Neutrophil (primary cell): ENCODE measurements at regions not wholly inside any gene's neighbourhood (a gene's known extent, or its start where the extent isn't known, plus 50 kb on each side); places are given as distances from the start of the nearest gene placed in this dataset.

Source experiments
- H3K27ac ChIP-seq: fragments of 200-600 bp; sonication (generic); 2 replicates; pipeline ENCODE4 v1.5.1; 2016; ENCODE audit warnings: mild to moderate bottlenecking, moderate library complexity
- H3K27me3 ChIP-seq: fragments of 200-600 bp; sonication (generic); 2 replicates; pipeline ENCODE4 v1.6.0; 2016; ENCODE audit warnings: mild to moderate bottlenecking
- H3K36me3 ChIP-seq: fragments of 200-600 bp; sonication (generic); 2 replicates; pipeline ENCODE4 v1.5.1; 2017
- H3K4me1 ChIP-seq, 2 experiments: fragments of 200-600 bp in 1 of 2; sonication (generic) in 1 of 2; 1 replicate in 1 of 2; 2 replicates in 1 of 2; pipeline versions ENCODE4 v1.5.1 to v1.6.1; 2013 to 2016; ENCODE audit warnings: low read depth in 1 of 2, low read length in 1 of 2, mild to moderate bottlenecking in 1 of 2, moderate library complexity in 1 of 2; ENCODE audit not compliant: control insufficient read depth in 1 of 2, insufficient read depth in 1 of 2
- H3K4me3 ChIP-seq, 2 experiments: fragments of 200-600 bp in 1 of 2; sonication (generic) in 1 of 2; 1 replicate in 1 of 2; 2 replicates in 1 of 2; pipeline ENCODE4 v1.5.1; 2013 to 2016; ENCODE audit warnings: low read depth in 1 of 2, low read length in 1 of 2, mild to moderate bottlenecking in 1 of 2, moderate library complexity in 1 of 2
- H3K9me3 ChIP-seq: fragments of 200-600 bp; sonication (generic); 2 replicates; pipeline ENCODE4 v1.5.1; 2016
- CTCF ChIP-seq: fragments of 200-600 bp; sonication (generic); IDR thresholded peaks from 2 replicates; pipeline ENCODE4 v1.5.1; 2016; ENCODE audit warnings: antibody characterized with exemption

GRCh38 chr12:76142305-76142704 is 57.8 kb upstream of the NAP1L1 start:
- no peaks in the 10 kb centered on the region for H3K27me3 ChIP-seq
- no peak overlapping the region for H3K4me3 ChIP-seq
- H3K9me3 ChIP-seq, result no peaks in the 10 kb centered on the region
- H3K36me3 ChIP-seq, result no peaks in the 10 kb centered on the region
- TF ChIP-seq CTCF, result no peak
- H3K27ac ChIP-seq, result no peak overlapping the region
- H3K4me1 ChIP-seq, result no peaks in the 10 kb centered on the region

GRCh38 chr12:76138656-76139055 is 54.2 kb upstream of the NAP1L1 start:
- H3K27ac ChIP-seq, result no peak overlapping the region
- no peak for TF ChIP-seq CTCF
- no peaks in the 10 kb centered on the region for H3K36me3 ChIP-seq
- H3K27me3 ChIP-seq, result no peaks in the 10 kb centered on the region
- H3K4me1 ChIP-seq, result no peaks in the 10 kb centered on the region
- H3K4me3 ChIP-seq, result no peak overlapping the region
- no peaks in the 10 kb centered on the region for H3K9me3 ChIP-seq

- TF ChIP-seq CTCF, result no peak
- Histone ChIP-seq H3K4me3 (no peak overlapping the region), H3K9me3 (no peaks in the 10 kb centered on the region), H3K27me3 (no peaks in the 10 kb centered on the region), H3K27ac (no peak overlapping the region), H3K36me3 (no peaks in the 10 kb centered on the region), H3K4me1 (no peaks in the 10 kb centered on the region)
Measured at GRCh38 chr12:76137606-76138005, 53.1 kb upstream of the NAP1L1 start.

GRCh38 chr12:76135456-76135855 is 51.0 kb upstream of the NAP1L1 start:
- H3K4me3 ChIP-seq, result no peak overlapping the region
- H3K36me3 ChIP-seq, result no peaks in the 10 kb centered on the region
- no peak for TF ChIP-seq CTCF
- no peak overlapping the region for H3K27ac ChIP-seq
- H3K4me1 ChIP-seq, result no peaks in the 10 kb centered on the region
- H3K27me3 ChIP-seq, result no peaks in the 10 kb centered on the region
- H3K9me3 ChIP-seq, result no peaks in the 10 kb centered on the region
